Thyroid gland (tissue), 4 donors: ENCODE measurements at regions not wholly inside any gene's neighbourhood (a gene's known extent, or its start where the extent isn't known, plus 50 kb on each side); places are given as distances from the start of the nearest gene placed in this dataset.

ENCODE experiments used
- DNase-seq, 2 donors: peaks; one replicate each; pipeline ENCODE4 v3.0.0-alpha.2; 2019
- H3K27ac ChIP-seq, 3 donors: fragments of 200-600 bp; sonication (generic); 1 replicate in 2 of 3; 2 replicates in 1 of 3; pipeline ENCODE4 v1.5.1; 2016 to 2019; ENCODE audit warnings: mild to moderate bottlenecking in 1 of 3, moderate library complexity in 1 of 3
- H3K27me3 ChIP-seq: fragments of 200-600 bp; sonication (generic); one replicate; pipeline ENCODE4 v1.5.1; 2019
- H3K36me3 ChIP-seq, 2 donors: fragments of 200-600 bp; sonication (generic); one replicate each; pipeline ENCODE4 v1.5.1; 2016 to 2019
- H3K4me1 ChIP-seq, 2 donors: fragments of 200-600 bp; sonication (generic); one replicate each; pipeline ENCODE4 v1.5.1; 2017 to 2019
- H3K4me3 ChIP-seq, 3 donors: fragments of 200-600 bp; sonication (generic); replicated peaks in 1 of 3; 1 replicate in 2 of 3; 2 replicates in 1 of 3; pipeline ENCODE4 v1.5.1; 2016; ENCODE audit warnings: mild to moderate bottlenecking in 1 of 3
- H3K9me3 ChIP-seq: fragments of 200-600 bp; sonication (generic); one replicate; pipeline ENCODE4 v1.5.1; 2017
- POLR2A ChIP-seq, 2 donors: fragments of 450-650 bp; IDR thresholded peaks; one replicate each; pipeline ENCODE4 v1.6.1; 2017; ENCODE audit warnings: antibody characterized with exemption in 2 of 2, mild to moderate bottlenecking in 2 of 2, moderate library complexity in 1 of 2
- WGBS, 2 donors: methylation state at CpG; one replicate each; pipeline ENCODE4 v1.1.5; 2017; 5-methylcytosine and 5-hydroxymethylcytosine counted together
- intact Hi-C: fragments of 100-400 bp; cut with DNase I; formaldehyde crosslinking; loops from one replicate; pipeline ENCODE4 v1.15.1; 2023
- TF ChIP-seq, protein P1 (sequence below), 6 experiments: fragments of 200-600 bp in 3 of 6; fragments of 450-650 bp in 3 of 6; sonication (generic) in 3 of 6; IDR thresholded peaks; one replicate each; pipeline ENCODE4 v1.5.1; 2016 to 2019; ENCODE audit warnings: antibody characterized with exemption in 6 of 6, mild to moderate bottlenecking in 2 of 6, inconsistent platforms in 1 of 6, moderate library complexity in 1 of 6

DNA sequence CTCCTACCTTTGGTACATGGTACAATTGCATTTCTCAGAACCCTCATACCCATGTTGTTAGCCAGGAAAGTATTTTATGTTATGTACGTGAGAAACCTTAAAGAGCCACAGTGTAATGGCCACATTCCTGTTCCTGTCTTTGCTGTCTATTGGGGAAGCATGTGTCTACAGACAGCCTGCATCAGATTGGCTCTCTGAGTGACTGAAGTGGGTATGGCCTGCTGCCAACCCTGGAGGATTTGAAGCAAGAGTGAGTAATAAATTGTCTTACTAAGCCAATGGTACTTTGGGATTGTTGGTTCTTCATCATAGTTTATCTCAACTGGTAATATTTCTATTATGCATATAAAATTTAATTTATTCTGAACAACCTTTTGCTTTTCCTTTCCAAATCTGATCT, 574.1 kb downstream of the LMO7 start:
- WGBS, 2 donors = 31 to 52% methylated on average over 1 of the region's 1 CpG
- TF ChIP-seq, protein P1, sequence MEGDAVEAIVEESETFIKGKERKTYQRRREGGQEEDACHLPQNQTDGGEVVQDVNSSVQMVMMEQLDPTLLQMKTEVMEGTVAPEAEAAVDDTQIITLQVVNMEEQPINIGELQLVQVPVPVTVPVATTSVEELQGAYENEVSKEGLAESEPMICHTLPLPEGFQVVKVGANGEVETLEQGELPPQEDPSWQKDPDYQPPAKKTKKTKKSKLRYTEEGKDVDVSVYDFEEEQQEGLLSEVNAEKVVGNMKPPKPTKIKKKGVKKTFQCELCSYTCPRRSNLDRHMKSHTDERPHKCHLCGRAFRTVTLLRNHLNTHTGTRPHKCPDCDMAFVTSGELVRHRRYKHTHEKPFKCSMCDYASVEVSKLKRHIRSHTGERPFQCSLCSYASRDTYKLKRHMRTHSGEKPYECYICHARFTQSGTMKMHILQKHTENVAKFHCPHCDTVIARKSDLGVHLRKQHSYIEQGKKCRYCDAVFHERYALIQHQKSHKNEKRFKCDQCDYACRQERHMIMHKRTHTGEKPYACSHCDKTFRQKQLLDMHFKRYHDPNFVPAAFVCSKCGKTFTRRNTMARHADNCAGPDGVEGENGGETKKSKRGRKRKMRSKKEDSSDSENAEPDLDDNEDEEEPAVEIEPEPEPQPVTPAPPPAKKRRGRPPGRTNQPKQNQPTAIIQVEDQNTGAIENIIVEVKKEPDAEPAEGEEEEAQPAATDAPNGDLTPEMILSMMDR (IDR thresholded peaks at IDR 0.05) = no peak
- TF ChIP-seq POLR2A (IDR thresholded peaks at IDR 0.05) = no peak
- peak; percentile 76 to 88 for DNase-seq

DNA sequence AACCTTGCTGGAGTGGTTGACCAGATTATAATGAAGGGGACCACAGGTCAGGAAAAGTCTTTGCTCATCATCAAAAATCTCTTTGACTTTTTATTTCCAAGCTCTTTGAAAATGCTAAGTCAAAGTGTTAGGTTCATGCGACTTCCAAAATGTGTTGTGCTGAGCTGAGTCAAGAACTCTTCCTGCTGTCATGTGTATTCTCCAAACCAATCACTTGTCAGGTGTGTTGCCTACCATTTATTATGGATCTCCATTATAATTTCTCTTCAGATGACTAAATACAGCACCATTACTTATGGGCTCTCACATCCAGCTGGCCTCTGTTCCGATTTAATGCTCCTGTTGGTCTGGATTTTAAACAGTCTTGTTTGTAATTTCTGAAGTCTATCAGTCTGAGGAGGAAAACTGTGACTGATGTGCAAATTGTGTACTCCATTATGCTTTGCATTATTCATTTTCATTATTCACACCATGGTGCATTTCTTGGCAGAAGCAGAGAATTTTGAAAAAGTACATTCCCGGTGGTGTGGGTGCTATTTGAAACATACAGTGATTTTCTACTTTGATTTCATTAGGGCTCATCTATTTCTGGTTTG, 562.5 kb downstream of the LMO7 start:
- Histone ChIP-seq H3K27ac (no peak overlapping the region), H3K27me3 (no peaks in the 10 kb centered on the region), H3K36me3 (no peaks in the 10 kb centered on the region), H3K9me3 (no peaks in the 10 kb centered on the region), H3K4me3 (no peak overlapping the region), H3K4me1 (no peaks in the 10 kb centered on the region)
- TF ChIP-seq, protein P1 (IDR thresholded peaks at IDR 0.05) = no peak
- no peak for TF ChIP-seq POLR2A (IDR thresholded peaks at IDR 0.05)
- no peak for DNase-seq
- WGBS, 2 donors = 91 to 98% methylated on average over 3 of the region's 3 CpGs
- intact Hi-C loops = no loop called here

More for the DNA sequence above, 574.1 kb downstream of the LMO7 start:
- Histone ChIP-seq H3K4me3 (no peak overlapping the region), H3K27me3 (no peaks in the 10 kb centered on the region), H3K36me3 (no peaks in the 10 kb centered on the region), H3K9me3 (no peaks in the 10 kb centered on the region), H3K27ac (no peak overlapping the region), H3K4me1 (no peaks in the 10 kb centered on the region)
- intact Hi-C loops = no loop called here

DNA sequence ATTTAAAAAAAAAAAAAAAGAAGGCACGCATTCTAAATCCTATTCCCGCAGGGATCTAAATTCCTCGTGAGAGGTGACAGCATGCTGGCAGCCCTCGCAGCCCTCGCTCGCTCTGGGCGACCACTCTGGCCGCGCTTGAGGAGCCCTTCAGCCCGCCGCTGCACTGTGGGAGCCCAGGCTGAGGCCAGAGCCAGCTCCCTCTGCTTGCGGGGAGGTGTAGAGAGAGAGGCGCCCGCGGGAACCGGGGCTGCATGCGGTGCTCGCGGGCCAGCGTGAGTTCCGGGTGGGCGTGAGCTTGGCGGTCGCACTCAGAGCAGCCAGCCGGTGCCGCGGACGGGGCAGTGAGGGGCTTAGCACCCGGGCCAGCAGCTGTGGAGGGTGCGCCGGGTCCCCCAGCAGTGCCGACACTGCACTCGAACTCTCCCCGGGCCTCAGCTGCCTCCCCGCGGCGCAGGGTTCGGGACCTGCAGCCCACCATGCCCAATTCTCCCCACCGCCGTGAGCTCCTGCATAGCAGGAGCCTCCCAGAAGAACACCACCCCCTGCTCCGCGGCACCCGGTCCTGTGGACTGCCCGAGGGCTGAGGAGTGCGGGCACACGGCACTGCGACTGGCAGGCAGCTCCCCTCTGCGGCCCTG, 553.9 kb downstream of the LMO7 start:
- 87 to 91% methylated on average over 29 to 43 of the region's 48 CpGs for WGBS, 2 donors

DNA sequence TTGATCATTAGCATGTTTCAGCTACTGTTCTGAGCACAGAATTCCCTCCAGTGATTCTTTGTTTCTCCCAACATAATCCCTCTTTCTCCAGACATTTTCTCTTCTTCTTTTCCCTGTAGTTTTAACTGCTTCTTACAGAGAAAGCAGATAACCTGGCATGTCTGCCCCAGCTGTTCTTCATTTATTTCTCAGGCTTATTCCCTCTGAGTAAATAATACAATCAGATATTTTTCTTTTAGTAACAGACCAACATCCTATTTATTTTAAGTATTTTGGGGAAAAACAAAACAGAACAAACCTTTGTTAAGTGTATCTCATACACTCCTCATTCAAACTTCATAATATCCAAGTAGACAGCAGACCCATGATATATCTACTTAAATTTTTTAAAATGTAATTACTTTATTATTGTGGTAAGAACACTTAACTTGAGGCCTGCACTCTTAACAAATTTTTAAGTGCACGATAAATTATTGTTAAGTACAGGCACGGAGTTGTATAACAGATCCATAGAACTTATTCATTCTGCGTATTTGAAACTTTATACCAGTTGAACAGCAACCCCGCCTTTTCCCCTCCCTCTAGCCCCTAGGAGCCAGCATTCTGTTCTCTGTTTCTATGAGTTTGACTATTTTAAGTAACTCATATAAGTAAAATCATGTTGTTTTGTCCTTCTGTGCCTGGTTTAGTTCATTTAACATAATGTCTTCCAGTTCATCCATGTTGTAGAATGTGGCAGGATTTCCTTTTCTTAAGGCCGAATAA, 540.0 kb downstream of the LMO7 start:
- no peaks in the 10 kb centered on the region for H3K36me3 ChIP-seq
- H3K4me3 ChIP-seq = no peak overlapping the region
- H3K27ac ChIP-seq = no peak overlapping the region
- no peaks in the 10 kb centered on the region for H3K4me1 ChIP-seq
- intact Hi-C loops = no loop called here
- H3K9me3 ChIP-seq = no peaks in the 10 kb centered on the region
- no peak for TF ChIP-seq POLR2A (IDR thresholded peaks at IDR 0.05)
- TF ChIP-seq, protein P1 (IDR thresholded peaks at IDR 0.05) = no peak
- WGBS, 2 donors = 87 to 88% methylated on average over 5 of the region's 5 CpGs
- H3K27me3 ChIP-seq = no peaks in the 10 kb centered on the region
- DNase-seq = no peak

More for the DNA sequence above, 553.9 kb downstream of the LMO7 start:
- Histone ChIP-seq H3K4me3 (no peak overlapping the region), H3K9me3 (no peaks in the 10 kb centered on the region), H3K27me3 (no peaks in the 10 kb centered on the region), H3K27ac (no peak overlapping the region), H3K4me1 (no peaks in the 10 kb centered on the region), H3K36me3 (no peaks in the 10 kb centered on the region)
- TF ChIP-seq POLR2A (IDR thresholded peaks at IDR 0.05) = no peak
- TF ChIP-seq, protein P1 (IDR thresholded peaks at IDR 0.05) = no peak
- DNase-seq = no peak
- intact Hi-C loops = no loop called here

DNA sequence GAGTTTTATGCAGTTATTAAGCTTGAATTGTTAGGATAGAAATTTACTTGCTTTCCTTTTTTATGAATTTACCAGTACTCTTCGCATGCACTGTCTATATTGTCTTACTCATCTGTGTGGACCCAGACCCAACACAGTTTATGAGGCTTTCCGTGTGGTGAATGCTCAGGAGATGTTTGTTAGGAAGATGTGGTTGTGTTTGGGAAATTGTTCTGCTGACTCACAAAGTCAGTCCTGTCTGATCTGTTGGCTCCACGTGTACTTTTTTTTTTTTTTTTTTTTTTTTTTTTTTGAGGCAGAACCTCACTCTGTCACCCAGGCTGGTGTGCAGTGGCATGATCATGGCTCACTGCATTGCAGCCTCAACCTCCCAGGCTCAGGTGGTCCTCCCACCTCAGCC, 532.5 kb downstream of the LMO7 start:
- WGBS, 2 donors = 93% methylated on average over 3 of the region's 3 CpGs
- Histone ChIP-seq H3K27ac (no peak overlapping the region), H3K4me1 (no peaks in the 10 kb centered on the region), H3K36me3 (no peaks in the 10 kb centered on the region), H3K9me3 (no peaks in the 10 kb centered on the region), H3K27me3 (no peaks in the 10 kb centered on the region), H3K4me3 (no peak overlapping the region)
- intact Hi-C loops = no loop called here
- DNase-seq = no peak
- TF ChIP-seq, protein P1 (IDR thresholded peaks at IDR 0.05) = no peak
- no peak for TF ChIP-seq POLR2A (IDR thresholded peaks at IDR 0.05)
